ENCODE measurements at regions not wholly inside any gene's neighbourhood (a gene's known extent, or its start where the extent isn't known, plus 50 kb on each side); places are given as distances from the start of the nearest gene placed in this dataset.

DNA sequence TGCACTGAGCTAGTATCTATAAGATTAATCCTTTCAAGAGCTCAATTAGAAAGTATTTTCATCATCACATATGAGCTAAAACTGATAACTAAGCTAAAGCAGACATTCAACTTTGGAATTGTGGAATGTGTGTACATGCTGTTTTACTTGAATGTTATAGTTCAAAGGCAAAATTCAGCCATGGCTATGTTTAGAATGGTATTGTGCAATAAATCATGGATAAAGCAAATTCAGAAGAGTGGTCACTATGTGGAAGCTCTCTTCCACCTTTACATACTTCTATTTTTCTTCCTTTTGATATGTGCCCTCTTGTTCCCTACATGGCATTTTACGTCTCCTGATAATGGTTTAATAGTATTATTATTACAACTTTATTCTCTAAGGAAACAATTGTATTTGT is 1366.3 kb upstream of the LRRTM1 start:
- H3K4me3 ChIP-seq (ENCODE audit: low read depth, low read length), result no peak overlapping the region
- TF ChIP-seq, protein P1, sequence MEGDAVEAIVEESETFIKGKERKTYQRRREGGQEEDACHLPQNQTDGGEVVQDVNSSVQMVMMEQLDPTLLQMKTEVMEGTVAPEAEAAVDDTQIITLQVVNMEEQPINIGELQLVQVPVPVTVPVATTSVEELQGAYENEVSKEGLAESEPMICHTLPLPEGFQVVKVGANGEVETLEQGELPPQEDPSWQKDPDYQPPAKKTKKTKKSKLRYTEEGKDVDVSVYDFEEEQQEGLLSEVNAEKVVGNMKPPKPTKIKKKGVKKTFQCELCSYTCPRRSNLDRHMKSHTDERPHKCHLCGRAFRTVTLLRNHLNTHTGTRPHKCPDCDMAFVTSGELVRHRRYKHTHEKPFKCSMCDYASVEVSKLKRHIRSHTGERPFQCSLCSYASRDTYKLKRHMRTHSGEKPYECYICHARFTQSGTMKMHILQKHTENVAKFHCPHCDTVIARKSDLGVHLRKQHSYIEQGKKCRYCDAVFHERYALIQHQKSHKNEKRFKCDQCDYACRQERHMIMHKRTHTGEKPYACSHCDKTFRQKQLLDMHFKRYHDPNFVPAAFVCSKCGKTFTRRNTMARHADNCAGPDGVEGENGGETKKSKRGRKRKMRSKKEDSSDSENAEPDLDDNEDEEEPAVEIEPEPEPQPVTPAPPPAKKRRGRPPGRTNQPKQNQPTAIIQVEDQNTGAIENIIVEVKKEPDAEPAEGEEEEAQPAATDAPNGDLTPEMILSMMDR (IDR thresholded peaks at IDR 0.05; ENCODE audit: low read depth, low read length), result no peak

DNA sequence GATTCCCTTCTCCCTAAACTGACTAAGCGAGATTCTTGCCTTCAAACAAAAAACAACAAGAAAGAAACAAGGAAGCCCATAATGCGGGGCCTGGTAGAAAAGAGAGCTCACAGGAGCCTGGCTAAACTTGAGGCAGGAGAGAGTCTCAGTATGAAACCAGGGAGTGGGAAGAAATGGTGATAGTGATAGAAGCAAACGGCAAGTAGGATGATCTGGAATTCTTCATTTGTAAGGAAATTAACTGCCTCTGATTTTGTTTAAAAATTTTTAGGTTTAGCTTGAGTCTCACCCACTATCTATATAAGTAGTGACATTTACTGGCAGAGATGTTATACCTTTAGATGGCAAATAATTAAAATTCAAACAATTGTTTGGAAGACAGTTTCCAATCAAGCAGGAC is 1356.5 kb upstream of the LRRTM1 start:
- TF ChIP-seq, protein P1 (IDR thresholded peaks at IDR 0.05; ENCODE audit: low read depth, low read length), result no peak
- H3K4me3 ChIP-seq (ENCODE audit: low read depth, low read length), result no peak overlapping the region

DNA sequence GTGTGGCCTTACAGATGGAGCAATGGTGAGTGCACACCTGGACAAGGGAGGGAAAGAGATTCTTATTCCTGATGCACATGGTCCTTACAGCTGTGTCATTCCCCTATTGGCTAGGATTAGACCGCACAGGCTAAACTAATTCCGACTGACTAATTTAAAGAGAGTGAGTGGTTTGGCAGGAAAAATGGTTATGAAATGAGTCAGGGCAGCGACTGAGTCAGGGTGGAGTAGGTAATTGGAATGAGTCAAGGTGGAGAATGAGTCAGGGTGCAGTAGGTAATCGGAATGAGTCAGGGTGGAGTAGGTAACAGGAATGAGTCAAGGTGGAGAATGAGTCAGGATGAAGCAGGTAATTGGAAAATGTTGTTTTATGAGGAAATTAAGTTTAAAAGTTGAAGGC is 1353.7 kb upstream of the LRRTM1 start:
- TF ChIP-seq, protein P1 (IDR thresholded peaks at IDR 0.05; ENCODE audit: low read depth, low read length), result no peak
- H3K4me3 ChIP-seq (ENCODE audit: low read depth, low read length), result no peak overlapping the region

DNA sequence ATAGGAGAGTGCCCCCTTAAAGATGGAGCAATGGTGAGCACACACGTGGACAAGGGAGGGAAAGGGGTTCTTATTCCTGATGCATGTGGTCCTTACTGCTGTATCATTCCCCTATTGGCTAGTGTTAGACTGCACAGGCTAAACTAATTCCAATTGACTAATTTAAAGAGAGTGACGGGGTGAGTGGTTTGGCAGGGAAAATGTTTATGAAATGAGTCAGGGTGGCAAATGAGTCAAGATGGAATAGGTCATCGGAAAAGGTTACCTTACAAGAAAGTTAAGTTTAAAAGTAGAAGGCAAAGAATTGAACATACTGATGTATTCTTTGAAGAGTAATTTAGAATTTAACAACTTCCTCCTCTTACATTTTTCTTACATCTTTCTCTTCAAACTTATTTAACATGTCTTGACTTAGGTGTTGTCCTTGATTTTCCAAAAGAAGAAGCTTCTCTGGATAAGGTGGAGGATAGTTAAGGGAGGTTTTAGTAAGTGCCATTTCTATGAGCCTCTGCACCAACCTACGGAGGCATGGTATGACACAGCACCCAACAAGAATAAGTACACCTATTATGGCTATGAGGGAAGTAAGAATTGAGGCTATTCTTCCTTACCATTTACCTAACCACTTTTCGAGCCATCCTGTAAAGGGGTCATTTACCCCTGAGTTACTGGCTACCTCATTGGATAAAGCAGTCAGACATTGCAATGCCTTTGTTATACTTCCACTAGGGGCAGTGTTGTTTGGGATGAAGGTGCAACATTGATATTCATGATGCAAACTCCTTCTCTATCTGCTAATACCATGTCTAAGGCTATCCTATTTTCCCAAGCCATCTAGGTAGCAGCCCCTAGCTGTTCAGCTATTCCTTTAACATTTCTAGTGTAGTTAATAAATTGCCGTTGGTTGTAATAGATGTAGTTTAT is 1345.8 kb upstream of the LRRTM1 start:
- TF ChIP-seq, protein P1 (IDR thresholded peaks at IDR 0.05; ENCODE audit: low read depth, low read length), result no peak

DNA sequence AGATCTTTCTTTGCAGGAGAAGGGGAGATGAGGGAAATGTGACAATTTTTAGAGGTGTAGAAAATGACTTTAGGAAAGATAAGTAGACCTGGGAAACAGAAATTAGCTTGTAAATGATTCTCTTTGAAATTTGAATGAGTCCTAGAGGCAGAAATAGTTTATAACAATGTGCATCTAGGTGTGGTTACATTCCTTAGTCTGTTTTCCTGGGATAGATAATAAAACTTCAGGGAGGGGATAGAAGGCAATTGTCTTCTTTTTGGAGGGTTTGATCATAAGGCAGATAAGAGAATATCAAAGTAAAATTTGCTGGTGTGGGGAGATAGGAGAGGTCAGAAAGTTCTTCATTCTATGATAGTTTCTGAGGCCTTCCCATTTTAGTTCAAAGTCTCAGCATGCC is 1344.3 kb upstream of the LRRTM1 start:
- TF ChIP-seq, protein P1 (IDR thresholded peaks at IDR 0.05; ENCODE audit: low read depth, low read length), result no peak
- H3K4me3 ChIP-seq (ENCODE audit: low read depth, low read length), result no peak overlapping the region

More for the DNA sequence above, 1345.8 kb upstream of the LRRTM1 start:
- no peak overlapping the region for H3K4me3 ChIP-seq (ENCODE audit: low read depth, low read length)

DNA sequence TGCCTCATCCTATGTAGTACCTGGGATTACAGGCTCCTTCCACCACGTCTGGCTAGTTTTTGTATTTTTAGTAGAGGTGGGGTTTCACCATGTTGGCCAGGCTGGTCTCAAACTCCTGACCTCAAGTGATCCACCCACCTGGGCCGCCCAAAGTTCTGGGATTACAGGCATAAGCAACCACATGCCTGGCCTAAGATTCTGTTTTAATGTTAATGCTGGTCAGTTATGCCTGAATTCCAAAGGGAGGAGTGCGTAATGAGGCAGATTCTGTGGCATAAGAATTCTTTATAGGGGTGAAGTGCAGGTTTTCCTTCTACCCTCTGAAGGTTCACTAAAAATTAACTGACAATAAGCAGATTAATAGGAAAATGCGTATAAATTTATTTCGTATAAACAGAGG is 1343.8 kb upstream of the LRRTM1 start:
- TF ChIP-seq, protein P1 (IDR thresholded peaks at IDR 0.05; ENCODE audit: low read depth, low read length), result no peak
- H3K4me3 ChIP-seq (ENCODE audit: low read depth, low read length), result no peak overlapping the region

DNA sequence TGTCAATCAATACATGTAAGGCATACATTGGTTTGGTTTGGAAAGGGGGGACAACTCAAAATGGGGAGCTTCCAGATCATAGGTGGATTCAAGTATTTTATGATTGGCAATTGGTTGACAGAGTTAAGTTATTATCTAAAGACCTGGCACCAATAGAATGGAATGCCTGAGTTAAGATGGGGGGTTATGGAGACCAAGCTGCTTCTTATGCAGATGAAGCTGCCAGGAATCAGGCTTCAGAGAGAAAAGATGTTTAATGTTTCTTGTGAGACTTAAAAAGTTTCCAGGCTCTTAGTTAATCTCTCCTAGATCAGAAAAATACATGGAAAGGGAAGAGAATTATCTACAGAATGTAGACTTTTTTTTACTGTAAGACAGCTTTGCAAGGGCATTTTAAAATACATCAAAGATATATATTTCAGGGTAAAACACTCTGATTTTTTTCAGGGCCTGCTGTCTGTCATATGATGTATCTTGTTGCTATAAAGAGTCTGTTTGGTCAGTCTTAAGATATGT is 1343.2 kb upstream of the LRRTM1 start:
- TF ChIP-seq, protein P1 (IDR thresholded peaks at IDR 0.05; ENCODE audit: low read depth, low read length), result no peak
- no peak overlapping the region for H3K4me3 ChIP-seq (ENCODE audit: low read depth, low read length)
